WTC11 (cell line): ENCODE measurements at regions not wholly inside any gene's neighbourhood (a gene's known extent, or its start where the extent isn't known, plus 50 kb on each side); places are given as distances from the start of the nearest gene placed in this dataset.

Experiments used
- ATAC-seq: fragments of 200-7000 bp; cut with Tn5 transposase; 2 replicates; pipeline ENCODE4 v1.10.0; 2021; ENCODE audit warnings: mild to moderate bottlenecking, moderate library complexity
- CTCF ChIA-PET: fragments of 300-600 bp; sonication (Branson Sonifier 250); formaldehyde crosslinking; loops from one replicate; lab custom pipeline; 2021; ENCODE audit warnings: antibody characterized with exemption; lab: Charles Lee
- POLR2A ChIA-PET: fragments of 350-600 bp; sonication (Branson Sonifier 250); formaldehyde crosslinking; loops from one replicate; lab custom pipeline; 2021; ENCODE audit warnings: antibody characterized with exemption; lab: Charles Lee
- DNase-seq: peaks from one replicate; pipeline ENCODE4 v3.0.0; 2021; ENCODE audit warnings: low spot score
- H3K27ac Mint-ChIP-seq: 2 replicates; pipeline ENCODE4 v1.8.0; 2021; ENCODE audit warnings: mixed read lengths
- H3K27me3 Mint-ChIP-seq: 2 replicates; pipeline ENCODE4 v1.8.0; 2021; ENCODE audit warnings: low read depth, mild to moderate bottlenecking, moderate library complexity, mixed read lengths
- H3K36me3 Mint-ChIP-seq: 2 replicates; pipeline ENCODE4 v1.8.0; 2021; ENCODE audit warnings: mixed read lengths
- H3K4me1 Mint-ChIP-seq: 2 replicates; pipeline ENCODE4 v1.8.0; 2022; ENCODE audit warnings: mixed read lengths
- H3K4me3 Mint-ChIP-seq: 2 replicates; pipeline ENCODE4 v1.8.0; 2021; ENCODE audit warnings: mild to moderate bottlenecking, moderate library complexity, mixed read lengths
- H3K9me3 Mint-ChIP-seq: 2 replicates; pipeline ENCODE4 v1.8.0; 2021; ENCODE audit warnings: mixed read lengths
- ATF2 ChIP-seq: sonication (generic); formaldehyde crosslinking; IDR thresholded peaks from 2 replicates; pipeline ENCODE4 v1.8.1; 2022; ENCODE audit warnings: low read depth, missing genetic modification reagents, borderline replicate concordance
- ERG ChIP-seq: fragments of 250-450 bp; sonication (Bioruptor Pico); IDR thresholded peaks from 2 replicates; pipeline ENCODE4 v1.8.0; 2021; ENCODE audit warnings: mild to moderate bottlenecking
- ESRRA ChIP-seq: sonication (generic); formaldehyde crosslinking; IDR thresholded peaks from 2 replicates; pipeline ENCODE4 v1.8.1; 2022; ENCODE audit warnings: mild to moderate bottlenecking, missing genetic modification reagents, borderline replicate concordance
- ETV6 ChIP-seq: sonication (generic); formaldehyde crosslinking; IDR thresholded peaks from 2 replicates; pipeline ENCODE4 v1.8.1; 2022; ENCODE audit warnings: mild to moderate bottlenecking, missing genetic modification reagents
- FOXJ3 ChIP-seq: sonication (generic); formaldehyde crosslinking; IDR thresholded peaks from 2 replicates; pipeline ENCODE4 v1.9.0; 2021; ENCODE audit warnings: missing genetic modification reagents, mild to moderate bottlenecking, borderline replicate concordance
- GABPB1 ChIP-seq: sonication (generic); formaldehyde crosslinking; IDR thresholded peaks from 2 replicates; pipeline ENCODE4 v1.8.1; 2023; ENCODE audit warnings: mild to moderate bottlenecking, missing genetic modification reagents
- IRF2 ChIP-seq: sonication (generic); formaldehyde crosslinking; IDR thresholded peaks from 2 replicates; pipeline ENCODE4 v1.8.0; 2022; ENCODE audit warnings: low read depth, missing genetic modification reagents, borderline replicate concordance
- NFE2L1 ChIP-seq: sonication (generic); formaldehyde crosslinking; IDR thresholded peaks from 2 replicates; pipeline ENCODE4 v1.8.1; 2023; ENCODE audit warnings: missing genetic modification reagents
- NFYB ChIP-seq: sonication (generic); formaldehyde crosslinking; conservative IDR thresholded peaks from 2 replicates; pipeline ENCODE4 v1.8.0; 2022; ENCODE audit warnings: low read depth, missing genetic modification reagents
- NR3C1 ChIP-seq: sonication (generic); formaldehyde crosslinking; conservative IDR thresholded peaks from 2 replicates; pipeline ENCODE4 v1.8.1; 2023; ENCODE audit warnings: low read depth, mild to moderate bottlenecking, missing genetic modification reagents
- PRDM15 ChIP-seq: sonication (generic); formaldehyde crosslinking; IDR thresholded peaks from 2 replicates; pipeline ENCODE4 v1.8.0; 2022; ENCODE audit warnings: missing genetic modification reagents
- RELA ChIP-seq: sonication (generic); formaldehyde crosslinking; IDR thresholded peaks from 2 replicates; pipeline ENCODE4 v1.8.1; 2022; ENCODE audit warnings: missing genetic modification reagents, mild to moderate bottlenecking, borderline replicate concordance
- SP1 ChIP-seq: sonication (generic); formaldehyde crosslinking; conservative IDR thresholded peaks from 2 replicates; pipeline ENCODE4 v1.8.1; 2022; ENCODE audit warnings: missing genetic modification reagents
- TCF7 ChIP-seq: sonication (generic); formaldehyde crosslinking; IDR thresholded peaks from 2 replicates; pipeline ENCODE4 v1.8.0; 2022; ENCODE audit warnings: mild to moderate bottlenecking, low read depth, missing genetic modification reagents, moderate library complexity
- ZNF232 ChIP-seq: sonication (generic); formaldehyde crosslinking; IDR thresholded peaks from 2 replicates; pipeline ENCODE4 v1.8.0; 2022; ENCODE audit warnings: mild to moderate bottlenecking, missing genetic modification reagents
- ZNF281 ChIP-seq: sonication (generic); formaldehyde crosslinking; IDR thresholded peaks from 2 replicates; pipeline ENCODE4 v1.8.0; 2023; ENCODE audit warnings: mild to moderate bottlenecking, missing genetic modification reagents
- ZNF317 ChIP-seq: sonication (generic); formaldehyde crosslinking; IDR thresholded peaks from 2 replicates; pipeline ENCODE4 v1.8.1; 2023; ENCODE audit warnings: low read depth, mild to moderate bottlenecking, moderate library complexity, missing genetic modification reagents, borderline replicate concordance
- ZNF671 ChIP-seq: fragments of 250-450 bp; sonication (Bioruptor Pico); IDR thresholded peaks from 2 replicates; pipeline ENCODE4 v1.8.0; 2021; ENCODE audit warnings: mild to moderate bottlenecking
- TF ChIP-seq, protein P1 (sequence below): sonication (generic); formaldehyde crosslinking; IDR thresholded peaks from 2 replicates; pipeline ENCODE4 v1.8.1; 2023; ENCODE audit warnings: mild to moderate bottlenecking, moderate library complexity, missing genetic modification reagents
- TF ChIP-seq, protein P2 (sequence below): sonication (generic); formaldehyde crosslinking; IDR thresholded peaks from 2 replicates; pipeline ENCODE4 v1.8.1; 2023; ENCODE audit warnings: mild to moderate bottlenecking, missing genetic modification reagents
- TF ChIP-seq, protein P3 (sequence below): fragments of 250-450 bp; sonication (Bioruptor Pico); IDR thresholded peaks from 2 replicates; pipeline ENCODE4 v1.9.0; 2021; ENCODE audit warnings: mild to moderate bottlenecking

DNA sequence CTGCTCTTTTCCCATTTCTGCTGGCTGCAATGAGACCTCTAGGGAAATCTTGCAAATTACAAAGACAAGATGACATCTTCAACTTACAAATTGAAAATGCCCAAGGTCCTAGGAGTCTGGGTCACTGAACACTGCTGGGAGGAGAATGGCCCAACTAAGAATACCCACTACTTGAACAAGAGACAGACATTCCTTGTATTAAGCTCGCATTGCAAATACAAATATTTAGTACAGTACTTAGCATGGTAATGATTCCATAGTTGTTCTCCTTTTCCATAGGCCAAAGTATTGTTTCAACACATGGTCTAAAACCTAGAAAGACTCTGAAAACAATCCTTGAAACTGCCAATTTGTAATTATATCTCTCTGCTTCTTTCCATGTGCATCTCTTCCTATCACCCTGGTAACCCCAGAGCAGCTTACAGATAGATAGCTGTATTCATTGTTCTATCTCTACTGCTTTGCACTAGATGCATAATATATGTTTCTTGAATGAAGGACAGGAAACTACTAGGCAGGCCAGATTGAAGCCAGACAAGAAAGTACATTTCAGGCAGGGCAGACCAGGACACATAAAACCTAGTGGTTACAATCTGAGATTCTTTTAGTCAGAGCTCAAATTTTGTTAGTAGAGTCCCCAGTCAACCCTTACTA lies 1545.7 kb upstream of the TENM4 start (continued):
- no peak for TF ChIP-seq ZNF281 (CRISPR knock-in tag)
- TF ChIP-seq, protein P1, sequence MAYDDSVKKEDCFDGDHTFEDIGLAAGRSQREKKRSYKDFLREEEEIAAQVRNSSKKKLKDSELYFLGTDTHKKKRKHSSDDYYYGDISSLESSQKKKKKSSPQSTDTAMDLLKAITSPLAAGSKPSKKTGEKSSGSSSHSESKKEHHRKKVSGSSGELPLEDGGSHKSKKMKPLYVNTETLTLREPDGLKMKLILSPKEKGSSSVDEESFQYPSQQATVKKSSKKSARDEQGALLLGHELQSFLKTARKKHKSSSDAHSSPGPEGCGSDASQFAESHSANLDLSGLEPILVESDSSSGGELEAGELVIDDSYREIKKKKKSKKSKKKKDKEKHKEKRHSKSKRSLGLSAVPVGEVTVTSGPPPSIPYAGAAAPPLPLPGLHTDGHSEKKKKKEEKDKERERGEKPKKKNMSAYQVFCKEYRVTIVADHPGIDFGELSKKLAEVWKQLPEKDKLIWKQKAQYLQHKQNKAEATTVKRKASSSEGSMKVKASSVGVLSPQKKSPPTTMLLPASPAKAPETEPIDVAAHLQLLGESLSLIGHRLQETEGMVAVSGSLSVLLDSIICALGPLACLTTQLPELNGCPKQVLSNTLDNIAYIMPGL (CRISPR knock-in tag), result no peak
- TF ChIP-seq ATF2 (CRISPR knock-in tag), result no peak

DNA sequence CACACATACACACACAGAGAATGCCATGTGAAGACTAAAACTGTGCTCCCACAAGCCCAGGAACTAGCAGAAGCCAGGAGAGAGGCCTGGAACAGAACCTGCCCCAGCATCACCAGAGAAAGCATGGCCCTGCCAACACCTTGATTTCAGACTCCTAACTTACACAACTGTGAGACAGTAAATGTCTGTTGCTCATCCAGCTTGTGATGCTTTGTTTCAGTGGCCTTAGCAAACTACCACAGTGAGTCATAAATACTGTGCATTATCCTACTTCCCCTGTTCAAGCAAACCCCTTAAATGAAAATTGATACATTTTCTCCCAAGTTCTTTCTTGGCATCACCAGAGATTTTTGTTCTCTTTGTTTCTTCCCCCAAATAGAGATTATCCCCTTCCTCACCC lies 1539.4 kb upstream of the TENM4 start:
- ChIA-PET CTCF (no interaction called here), POLR2A (no interaction called here)
- no peak for ATAC-seq
- Mint-ChIP-seq H3K27ac (no peak overlapping the region), H3K4me3 (no peak overlapping the region), H3K4me1 (peaks cover 36% of the 10 kb centered on the region), H3K36me3 (no peaks in the 10 kb centered on the region), H3K27me3 (no peaks in the 10 kb centered on the region), H3K9me3 (no peaks in the 10 kb centered on the region)
- TF ChIP-seq, protein P2, sequence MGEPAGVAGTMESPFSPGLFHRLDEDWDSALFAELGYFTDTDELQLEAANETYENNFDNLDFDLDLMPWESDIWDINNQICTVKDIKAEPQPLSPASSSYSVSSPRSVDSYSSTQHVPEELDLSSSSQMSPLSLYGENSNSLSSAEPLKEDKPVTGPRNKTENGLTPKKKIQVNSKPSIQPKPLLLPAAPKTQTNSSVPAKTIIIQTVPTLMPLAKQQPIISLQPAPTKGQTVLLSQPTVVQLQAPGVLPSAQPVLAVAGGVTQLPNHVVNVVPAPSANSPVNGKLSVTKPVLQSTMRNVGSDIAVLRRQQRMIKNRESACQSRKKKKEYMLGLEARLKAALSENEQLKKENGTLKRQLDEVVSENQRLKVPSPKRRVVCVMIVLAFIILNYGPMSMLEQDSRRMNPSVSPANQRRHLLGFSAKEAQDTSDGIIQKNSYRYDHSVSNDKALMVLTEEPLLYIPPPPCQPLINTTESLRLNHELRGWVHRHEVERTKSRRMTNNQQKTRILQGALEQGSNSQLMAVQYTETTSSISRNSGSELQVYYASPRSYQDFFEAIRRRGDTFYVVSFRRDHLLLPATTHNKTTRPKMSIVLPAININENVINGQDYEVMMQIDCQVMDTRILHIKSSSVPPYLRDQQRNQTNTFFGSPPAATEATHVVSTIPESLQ (CRISPR knock-in tag), result no peak
- TF ChIP-seq RELA, result no peak
- no peak for TF ChIP-seq FOXJ3 (CRISPR knock-in tag)
- no peak for TF ChIP-seq ETV6 (CRISPR knock-in tag)
- TF ChIP-seq ZNF317, result no peak
- TF ChIP-seq ZNF671 (CRISPR knock-in tag), result no peak
- no peak for TF ChIP-seq PRDM15 (CRISPR knock-in tag)
- no peak for TF ChIP-seq NFYB (CRISPR knock-in tag)
- no peak for TF ChIP-seq NR3C1 (CRISPR knock-in tag)
- no peak for TF ChIP-seq TCF7 (CRISPR knock-in tag)
- TF ChIP-seq, protein P3, sequence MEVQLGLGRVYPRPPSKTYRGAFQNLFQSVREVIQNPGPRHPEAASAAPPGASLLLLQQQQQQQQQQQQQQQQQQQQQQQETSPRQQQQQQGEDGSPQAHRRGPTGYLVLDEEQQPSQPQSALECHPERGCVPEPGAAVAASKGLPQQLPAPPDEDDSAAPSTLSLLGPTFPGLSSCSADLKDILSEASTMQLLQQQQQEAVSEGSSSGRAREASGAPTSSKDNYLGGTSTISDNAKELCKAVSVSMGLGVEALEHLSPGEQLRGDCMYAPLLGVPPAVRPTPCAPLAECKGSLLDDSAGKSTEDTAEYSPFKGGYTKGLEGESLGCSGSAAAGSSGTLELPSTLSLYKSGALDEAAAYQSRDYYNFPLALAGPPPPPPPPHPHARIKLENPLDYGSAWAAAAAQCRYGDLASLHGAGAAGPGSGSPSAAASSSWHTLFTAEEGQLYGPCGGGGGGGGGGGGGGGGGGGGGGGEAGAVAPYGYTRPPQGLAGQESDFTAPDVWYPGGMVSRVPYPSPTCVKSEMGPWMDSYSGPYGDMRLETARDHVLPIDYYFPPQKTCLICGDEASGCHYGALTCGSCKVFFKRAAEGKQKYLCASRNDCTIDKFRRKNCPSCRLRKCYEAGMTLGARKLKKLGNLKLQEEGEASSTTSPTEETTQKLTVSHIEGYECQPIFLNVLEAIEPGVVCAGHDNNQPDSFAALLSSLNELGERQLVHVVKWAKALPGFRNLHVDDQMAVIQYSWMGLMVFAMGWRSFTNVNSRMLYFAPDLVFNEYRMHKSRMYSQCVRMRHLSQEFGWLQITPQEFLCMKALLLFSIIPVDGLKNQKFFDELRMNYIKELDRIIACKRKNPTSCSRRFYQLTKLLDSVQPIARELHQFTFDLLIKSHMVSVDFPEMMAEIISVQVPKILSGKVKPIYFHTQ, result no peak
- TF ChIP-seq ZNF232 (CRISPR knock-in tag), result no peak
- TF ChIP-seq IRF2 (CRISPR knock-in tag), result no peak
- no peak for TF ChIP-seq ERG
- no peak for TF ChIP-seq ESRRA (CRISPR knock-in tag)
- no peak for TF ChIP-seq SP1
- TF ChIP-seq NFE2L1 (CRISPR knock-in tag), result no peak
- TF ChIP-seq GABPB1 (CRISPR knock-in tag), result no peak
- no peak for DNase-seq
